ENCODE measurements at regions not wholly inside any gene's neighbourhood (a gene's known extent, or its start where the extent isn't known, plus 50 kb on each side); places are given as distances from the start of the nearest gene placed in this dataset.

- peak; percentile 17 for TF ChIP-seq CTCF (IDR thresholded peaks at IDR 0.05; ENCODE audit: control insufficient read depth, insufficient read depth, low read depth, low read length, missing control alignments)
- no peak for DNase-seq (ENCODE audit: low read depth)
- no peak overlapping the region for H3K4me3 ChIP-seq (ENCODE audit: control insufficient read depth, low read depth, low read length)
Observed at GRCh38 chr20:50281831-50282591, 91.4 kb downstream of the CEBPB start.

GRCh38 chr20:50282592-50283241 is 92.1 kb downstream of the CEBPB start:
- DNase-seq (ENCODE audit: low read depth): no peak

GRCh38 chr20:50283370-50283769 is 92.7 kb downstream of the CEBPB start:
- DNase-seq (ENCODE audit: low read depth): no peak
- TF ChIP-seq CTCF (IDR thresholded peaks at IDR 0.05; ENCODE audit: control insufficient read depth, insufficient read depth, low read depth, low read length, missing control alignments): no peak
- H3K4me3 ChIP-seq (ENCODE audit: control insufficient read depth, low read depth, low read length): no peak overlapping the region

More at GRCh38 chr20:50282592-50283241, 92.1 kb downstream of the CEBPB start:
- no peak for TF ChIP-seq CTCF (IDR thresholded peaks at IDR 0.05; ENCODE audit: control insufficient read depth, insufficient read depth, low read depth, low read length, missing control alignments)
- no peak overlapping the region for H3K4me3 ChIP-seq (ENCODE audit: control insufficient read depth, low read depth, low read length)

- no peak overlapping the region for H3K4me3 ChIP-seq (ENCODE audit: control insufficient read depth, low read depth, low read length)
- no peak for TF ChIP-seq CTCF (IDR thresholded peaks at IDR 0.05; ENCODE audit: control insufficient read depth, insufficient read depth, low read depth, low read length, missing control alignments)
- DNase-seq (ENCODE audit: low read depth): no peak
Observed at GRCh38 chr20:50283922-50284810, 93.5 kb downstream of the CEBPB start.

GRCh38 chr20:50284811-50285375 is 94.3 kb downstream of the CEBPB start:
- no peak overlapping the region for H3K4me3 ChIP-seq (ENCODE audit: control insufficient read depth, low read depth, low read length)
- DNase-seq (ENCODE audit: low read depth): no peak
- TF ChIP-seq CTCF (IDR thresholded peaks at IDR 0.05; ENCODE audit: control insufficient read depth, insufficient read depth, low read depth, low read length, missing control alignments): no peak
